GM19463 (cell line): ENCODE measurements at regions not wholly inside any gene's neighbourhood (a gene's known extent, or its start where the extent isn't known, plus 50 kb on each side); places are given as distances from the start of the nearest gene placed in this dataset.
"Not testable (repeated sequence)": the region's sequence is repeated elsewhere in the genome, so short reads cannot be mapped to it uniquely, and the experiment has no call there.

ENCODE experiments used
- ATAC-seq: cut with Tn5 transposase; IDR thresholded peaks from one replicate; pipeline ENCODE4 v1.9.1; 2021; ENCODE audit warnings: mild to moderate bottlenecking, moderate library complexity; ENCODE audit not compliant: unreplicated experiment

- ATAC-seq: no peak
These were observed 50.8 kb upstream of the CTNNA1 start for GRCh38 chr5:138702166-138703077.

GRCh38 chr5:138701678-138702077 lies 51.5 kb upstream of the CTNNA1 start:
- no peak for ATAC-seq

DNA sequence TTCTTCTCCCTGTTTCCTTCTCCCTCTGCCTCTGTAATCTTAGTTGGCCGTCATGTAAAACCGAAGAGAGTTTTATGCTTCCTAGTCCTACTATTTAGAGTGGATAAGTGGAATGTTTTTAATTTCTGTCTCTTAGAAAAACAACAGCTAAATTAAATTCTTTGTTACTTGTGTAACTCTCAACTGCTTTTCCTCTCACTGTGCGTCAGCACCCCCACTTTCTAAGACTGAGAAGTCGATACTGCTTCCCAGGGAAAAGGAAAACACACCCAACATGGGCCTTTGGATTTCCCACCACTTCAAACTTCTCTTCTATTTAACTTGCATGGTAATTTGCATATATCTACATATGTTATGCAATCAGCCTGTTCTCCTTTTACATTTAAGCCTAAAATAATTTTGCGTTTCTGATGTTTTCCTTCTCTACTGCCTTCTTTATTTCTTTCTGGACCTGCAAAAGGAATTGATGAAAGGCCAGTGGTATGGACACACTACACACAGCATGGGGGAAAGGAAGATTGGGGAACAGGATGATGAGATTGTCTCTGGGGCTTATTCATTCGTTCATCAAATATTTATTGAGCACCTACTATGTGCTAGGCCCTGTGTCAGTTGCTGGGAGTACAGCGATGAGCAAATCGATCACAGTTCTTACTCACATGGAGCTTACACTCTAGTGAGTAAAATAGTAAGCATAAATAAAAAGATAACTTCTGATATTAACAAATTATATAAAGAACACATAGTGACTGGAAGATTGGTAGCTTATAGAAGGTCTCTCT lies 52.5 kb upstream of the CTNNA1 start:
- no peak for ATAC-seq

DNA sequence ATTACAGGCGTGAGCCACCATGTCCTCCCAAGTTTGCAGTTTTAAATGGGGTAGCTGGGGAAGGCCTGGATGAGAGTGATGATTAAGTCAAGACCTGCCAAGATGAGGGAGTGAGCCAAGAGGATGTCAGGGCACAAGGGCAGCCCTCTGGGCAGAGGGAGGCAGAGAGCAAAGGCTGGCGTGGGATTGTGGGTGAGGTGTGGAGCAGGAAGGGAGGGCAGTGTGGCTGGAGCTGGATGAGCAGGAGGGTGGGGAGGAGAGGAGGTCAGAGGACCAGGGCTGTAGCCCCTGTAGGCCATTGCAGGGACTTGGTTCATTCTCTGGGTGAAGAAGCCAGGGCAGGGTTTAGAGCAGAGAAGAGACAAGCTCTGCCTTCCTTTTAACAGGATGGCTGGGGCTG lies 53.7 kb upstream of the CTNNA1 start:
- no peak for ATAC-seq

- ATAC-seq: no peak
These were observed 54.5 kb upstream of the CTNNA1 start for GRCh38 chr5:138698713-138699112.

DNA sequence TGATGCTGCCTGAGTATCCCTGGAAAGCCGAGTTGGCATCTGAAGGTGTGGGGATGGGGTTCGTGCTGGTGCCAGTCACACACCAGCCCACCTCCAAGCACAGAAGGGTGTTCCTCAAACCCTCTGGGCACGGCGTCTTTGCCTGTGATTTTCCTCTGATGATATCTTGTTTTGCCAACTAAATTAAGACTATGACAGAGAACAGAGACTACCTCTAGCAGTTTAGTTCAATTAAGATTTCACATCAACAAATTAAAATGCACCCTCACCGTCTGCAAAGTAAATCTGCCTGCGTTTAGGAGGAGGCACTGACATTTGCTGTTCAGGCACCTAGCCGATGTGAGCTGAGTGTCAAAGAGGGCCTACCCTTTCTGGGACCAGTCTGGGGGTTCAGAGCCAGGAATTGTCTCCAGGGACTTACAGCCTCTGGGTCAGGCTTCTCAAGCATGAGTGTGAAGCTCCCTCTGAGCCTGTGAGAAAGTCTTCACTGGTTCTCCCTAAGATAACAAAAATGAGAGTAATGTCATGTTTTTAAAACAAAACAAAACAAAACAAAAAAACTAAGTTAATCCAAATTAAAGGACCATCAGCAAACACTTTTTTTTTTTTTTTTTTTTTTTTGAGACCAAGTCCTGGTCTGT lies 55.4 kb upstream of the CTNNA1 start:
- no peak for ATAC-seq

DNA sequence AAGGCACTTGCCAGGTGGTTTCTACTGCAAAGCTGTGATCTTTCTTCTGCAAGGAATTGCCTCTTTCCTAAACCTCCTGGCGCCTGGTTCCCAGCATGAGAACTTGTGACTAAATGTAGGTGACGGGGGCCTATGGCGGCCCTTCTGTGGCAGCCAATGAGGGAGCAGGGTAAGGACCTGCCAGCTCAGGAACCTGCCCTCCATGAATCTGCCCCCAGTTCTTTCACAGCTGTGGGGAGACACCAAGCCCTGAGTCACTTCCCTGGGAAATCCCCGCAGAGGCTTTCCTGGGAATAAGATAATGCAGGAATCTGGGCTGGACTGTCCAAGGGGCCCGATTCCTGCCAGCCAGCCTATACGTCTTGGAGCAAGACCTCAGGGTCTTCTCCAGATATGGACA lies 56.7 kb upstream of the CTNNA1 start:
- ATAC-seq: no peak

DNA sequence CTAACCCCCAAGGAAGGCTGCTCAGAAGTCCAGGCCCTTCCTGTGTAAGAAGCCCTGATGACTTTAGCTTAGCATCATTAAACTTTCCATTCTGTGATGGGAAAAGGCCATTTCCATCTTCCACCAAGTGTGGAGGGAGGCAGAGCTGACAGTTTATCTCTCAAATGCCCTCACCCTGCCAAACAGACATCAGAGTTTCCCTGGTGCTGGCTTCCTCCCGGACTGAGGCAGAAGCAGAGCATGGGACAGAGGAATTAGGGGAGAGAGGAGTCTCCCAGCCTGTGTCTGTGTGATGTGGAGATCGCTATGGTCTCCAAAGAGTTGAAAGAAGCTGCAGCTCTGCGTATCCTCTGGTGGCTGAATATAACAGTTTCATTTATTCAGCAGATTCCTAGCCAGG lies 57.4 kb upstream of the CTNNA1 start:
- ATAC-seq: no peak

- no peak for ATAC-seq
These were observed 59.1 kb upstream of the CTNNA1 start for GRCh38 chr5:138694146-138694545.

DNA sequence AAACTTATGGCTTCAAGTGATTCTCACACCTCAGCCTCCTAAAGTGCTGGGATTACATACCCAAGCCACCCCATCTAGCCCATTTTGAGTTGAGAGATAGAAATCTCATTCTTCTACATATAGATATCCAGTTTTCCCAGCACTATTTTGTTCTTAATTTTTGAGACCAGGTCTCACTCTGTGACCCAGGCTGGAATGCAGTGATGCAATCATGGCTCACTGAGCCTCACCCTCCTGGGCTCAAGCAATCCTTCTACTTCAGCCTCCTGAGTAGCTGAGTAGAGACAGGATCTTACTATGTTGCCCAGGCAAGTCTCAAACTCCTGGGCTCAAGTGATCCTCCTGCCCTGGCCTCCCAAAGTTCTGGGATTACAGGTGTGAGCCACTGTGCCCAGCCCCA lies 60.9 kb upstream of the CTNNA1 start:
- no peak for ATAC-seq

- ATAC-seq: no peak
These were observed 66.6 kb upstream of the CTNNA1 start for GRCh38 chr5:138686668-138687067.

GRCh38 chr5:138685193-138685745 lies 68.0 kb upstream of the CTNNA1 start:
- ATAC-seq: no peak

DNA sequence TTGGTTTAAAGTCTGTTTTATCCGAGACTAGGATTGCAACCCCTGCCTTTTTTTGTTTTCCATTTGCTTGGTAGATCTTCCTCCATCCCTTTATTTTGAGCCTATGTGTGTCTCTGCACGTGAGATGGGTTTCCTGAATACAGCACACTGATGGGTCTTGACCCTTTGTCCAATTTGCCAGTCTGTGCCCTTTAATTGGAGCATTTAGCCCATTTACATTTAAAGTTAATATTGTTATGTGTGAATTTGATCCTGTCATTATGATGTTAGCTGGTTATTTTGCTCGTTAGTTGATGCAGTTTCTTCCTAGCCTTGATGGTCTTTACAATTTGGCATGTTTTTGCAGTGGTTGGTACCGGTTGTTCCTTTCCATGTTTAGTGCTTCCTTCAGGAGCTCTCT lies 70.8 kb upstream of the CTNNA1 start:
- ATAC-seq: not testable (repeated sequence)

GRCh38 chr5:138678826-138679225 lies 74.4 kb upstream of the CTNNA1 start:
- not testable (repeated sequence) for ATAC-seq

DNA sequence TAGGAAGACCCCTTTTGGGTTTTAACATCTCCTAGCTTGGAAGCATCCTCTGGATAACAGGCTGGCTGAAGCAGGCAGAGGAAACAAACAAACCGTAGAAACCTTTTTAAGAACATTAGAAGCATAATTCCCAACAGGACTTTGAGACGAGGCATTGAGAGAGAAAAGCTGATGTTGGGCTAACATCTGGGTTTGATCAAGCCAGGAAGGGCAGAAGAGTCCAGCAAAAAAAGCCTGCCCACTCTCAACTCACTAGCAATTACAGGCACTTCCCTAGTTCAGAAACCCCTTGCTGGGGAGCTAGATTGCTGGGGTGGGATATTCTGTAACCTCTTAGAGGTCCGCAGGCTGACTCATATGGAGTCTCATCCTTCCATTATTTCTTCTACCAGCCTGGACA lies 75.4 kb upstream of the CTNNA1 start:
- no peak for ATAC-seq

- ATAC-seq: no peak
These were observed 76.5 kb upstream of the CTNNA1 start for GRCh38 chr5:138676556-138677193.

- ATAC-seq: no peak
These were observed 77.2 kb upstream of the CTNNA1 start for GRCh38 chr5:138676002-138676401.

GRCh38 chr5:138668451-138669380 lies 84.5 kb upstream of the CTNNA1 start:
- ATAC-seq: no peak

DNA sequence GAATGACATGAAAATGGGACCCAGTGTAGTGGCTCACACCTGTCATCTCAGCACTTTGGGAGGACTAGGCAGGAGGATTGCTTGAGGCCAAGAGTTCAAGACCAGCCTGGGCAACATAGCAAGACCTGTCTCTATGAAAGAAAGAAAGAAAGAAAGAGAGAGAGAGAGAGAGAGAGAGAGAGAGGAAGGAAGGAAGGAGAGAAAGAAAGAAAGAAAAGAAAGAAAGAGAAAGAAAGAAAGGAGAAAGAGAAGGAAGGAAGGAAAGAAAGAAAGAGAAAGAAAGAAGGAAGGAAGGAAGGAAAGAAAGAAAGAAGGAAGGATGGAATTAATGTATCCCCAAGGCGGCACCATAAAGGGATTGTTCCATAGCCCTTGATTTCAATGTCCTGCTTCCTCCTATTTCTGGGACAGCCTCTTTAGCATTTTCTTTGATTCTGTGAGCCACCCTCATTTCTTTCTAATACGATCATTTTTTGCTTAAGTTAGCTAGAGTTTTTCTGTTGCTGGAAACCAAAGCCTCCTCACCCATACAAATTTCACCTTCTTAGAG lies 85.4 kb upstream of the CTNNA1 start:
- not testable (repeated sequence) for ATAC-seq
